Kidney (tissue), 13 donors: ENCODE measurements at regions not wholly inside any gene's neighbourhood (a gene's known extent, or its start where the extent isn't known, plus 50 kb on each side); places are given as distances from the start of the nearest gene placed in this dataset.

Experiments used
- DNase-seq, 5 donors: peaks; one replicate each; pipeline ENCODE4 v3.0.0-alpha.2; 2013 to 2020
- FAIRE-seq: peaks from 2 replicates; lab custom pipeline; 2012; peaks lifted over from hg19 to GRCh38; lab: Jason Lieb, UNC
- H3K27ac ChIP-seq, 2 donors: one replicate each; pipeline ENCODE4 v1.7.0; 2013; ENCODE audit warnings: low read depth in 2 of 2, low read length in 2 of 2, inconsistent platforms in 1 of 2
- H3K27me3 ChIP-seq: one replicate; pipeline ENCODE4 v1.7.1; 2013; ENCODE audit warnings: low read length, inconsistent platforms; ENCODE audit not compliant: control insufficient read depth, insufficient read depth
- H3K36me3 ChIP-seq, 3 donors: one replicate each; pipeline versions ENCODE4 v1.7.0 to v1.7.1; 2013; ENCODE audit warnings: low read length in 3 of 3, control low read depth in 1 of 3, inconsistent platforms in 1 of 3; ENCODE audit not compliant: insufficient read depth in 3 of 3, control insufficient read depth in 2 of 3
- H3K4me1 ChIP-seq, 3 donors: one replicate each; pipeline versions ENCODE4 v1.7.0 to v1.7.1; 2013; ENCODE audit warnings: low read length in 3 of 3, inconsistent platforms in 1 of 3, low read depth in 1 of 3; ENCODE audit not compliant: control insufficient read depth in 2 of 3, insufficient read depth in 2 of 3
- H3K4me3 ChIP-seq, 3 donors: one replicate each; pipeline versions ENCODE4 v1.7.0 to v1.8.1; 2013; ENCODE audit warnings: low read length in 3 of 3, control low read depth in 1 of 3, inconsistent platforms in 1 of 3
- H3K9ac ChIP-seq, 3 donors: one replicate each; pipeline versions ENCODE4 v1.7.0 to v1.7.1; 2013; ENCODE audit warnings: low read length in 3 of 3, control low read depth in 1 of 3, inconsistent platforms in 1 of 3
- H3K9me3 ChIP-seq, 3 donors: one replicate each; pipeline versions ENCODE4 v1.7.0 to v1.7.1; 2013; ENCODE audit warnings: low read length in 3 of 3, control low read depth in 1 of 3, inconsistent platforms in 1 of 3; ENCODE audit not compliant: control insufficient read depth in 2 of 3, insufficient read depth in 1 of 3
- CTCF ChIP-seq: IDR thresholded peaks from 3 replicates; pipeline ENCODE4 v1.5.1; 2012; ENCODE audit warnings: mild to moderate bottlenecking, moderate library complexity, borderline replicate concordance; ENCODE audit not compliant: insufficient read depth; ENCODE audit errors: extremely low read depth
- intact Hi-C: fragments of 100-400 bp; cut with DNase I; formaldehyde crosslinking; loops from one replicate; pipeline ENCODE4 v1.11.1; 2022
- donor health status: control.
- donor health status: control.
- donor health status: control.
- donor health status: control.
- donor health status: control.
- donor health status: DM: yes; HTN: yes; CAD: no.
- donor health status: Normal renal cell carcinoma (clear cell type).

GRCh38 chr21:43346551-43346950, 80.4 kb downstream of the SIK1 start:
- no peak for FAIRE-seq
- no peak overlapping the region for H3K27ac ChIP-seq

GRCh38 chr21:43345746-43346409, 81.1 kb downstream of the SIK1 start:
- H3K4me1 ChIP-seq, result peaks cover 4 to 19% (median 9%) of the 10 kb centered on the region in 3 donors
- no peak for TF ChIP-seq CTCF
- intact Hi-C loops, result no loop called here
- DNase-seq (no peak), FAIRE-seq (no peak)
- no peak overlapping the region for H3K9ac ChIP-seq
- no peak overlapping the region for H3K4me3 ChIP-seq
- H3K36me3 ChIP-seq, result no peaks in the 10 kb centered on the region
- peaks cover 0 to 3% (median 0%) of the 10 kb centered on the region in 3 donors for H3K9me3 ChIP-seq
- H3K27me3 ChIP-seq, result no peaks in the 10 kb centered on the region
- H3K27ac ChIP-seq, result no peak overlapping the region

More at GRCh38 chr21:43346551-43346950, 80.4 kb downstream of the SIK1 start:
- H3K9me3 ChIP-seq, result peaks cover 0 to 3% (median 0%) of the 10 kb centered on the region in 3 donors
- no peak overlapping the region for H3K9ac ChIP-seq
- no peak for TF ChIP-seq CTCF
- H3K4me1 ChIP-seq, result peaks cover 4 to 18% (median 9%) of the 10 kb centered on the region in 3 donors
- H3K4me3 ChIP-seq, result no peak overlapping the region
- intact Hi-C loops, result no loop called here
- DNase-seq, result no peak
- H3K27me3 ChIP-seq, result no peaks in the 10 kb centered on the region
- no peaks in the 10 kb centered on the region for H3K36me3 ChIP-seq

- H3K9ac ChIP-seq, result no peak overlapping the region
- peaks cover 4 to 19% (median 9%) of the 10 kb centered on the region in 3 donors for H3K4me1 ChIP-seq
Observed at GRCh38 chr21:43345046-43345745, 81.7 kb downstream of the SIK1 start.

More at GRCh38 chr21:43345046-43345745, 81.7 kb downstream of the SIK1 start:
- FAIRE-seq (no peak), DNase-seq (no peak)
- no peaks in the 10 kb centered on the region for H3K27me3 ChIP-seq
- H3K27ac ChIP-seq, result no peak overlapping the region
- no peak overlapping the region for H3K4me3 ChIP-seq
- H3K9me3 ChIP-seq, result peaks cover 0 to 3% (median 0%) of the 10 kb centered on the region in 3 donors
- no peak for TF ChIP-seq CTCF
- intact Hi-C loops, result no loop called here
- no peaks in the 10 kb centered on the region for H3K36me3 ChIP-seq
